T-helper 2 cell (primary cell): ENCODE measurements at regions not wholly inside any gene's neighbourhood (a gene's known extent, or its start where the extent isn't known, plus 50 kb on each side); places are given as distances from the start of the nearest gene placed in this dataset.
"Not testable (repeated sequence)": the region's sequence is repeated elsewhere in the genome, so short reads cannot be mapped to it uniquely, and the experiment has no call there.

Experiments used
- DNase-seq, 5 experiments: peaks; one replicate each; pipeline versions ENCODE4 v3.0.0 to v3.0.0-alpha.2; 2012 to 2022

- DNase-seq, result no peak
Measured at GRCh38 chr2:67571785-67572718, 174.9 kb downstream of the ETAA1 start.

- no peak for DNase-seq
Measured at GRCh38 chr2:67572721-67573435, 175.7 kb downstream of the ETAA1 start.

- DNase-seq, result no peak
Measured at GRCh38 chr2:67574230-67574629, 177.1 kb downstream of the ETAA1 start.

GRCh38 chr2:67576226-67576625 lies 179.1 kb downstream of the ETAA1 start:
- DNase-seq, result no peak

- DNase-seq, result no peak
Measured at GRCh38 chr2:67576991-67577390, 179.9 kb downstream of the ETAA1 start.

GRCh38 chr2:67579216-67579615 lies 182.1 kb downstream of the ETAA1 start:
- no peak for DNase-seq

GRCh38 chr2:67579806-67580205 lies 182.7 kb downstream of the ETAA1 start:
- DNase-seq, result no peak

- DNase-seq, result no peak
Measured at GRCh38 chr2:67581751-67582150, 184.6 kb downstream of the ETAA1 start.

GRCh38 chr2:67583185-67583584 lies 186.1 kb downstream of the ETAA1 start:
- DNase-seq, result no peak

- DNase-seq, result no peak
Measured at GRCh38 chr2:67585400-67585799, 188.3 kb downstream of the ETAA1 start.

GRCh38 chr2:67589121-67589520 lies 192.0 kb downstream of the ETAA1 start:
- not testable (repeated sequence) for DNase-seq

- not testable (repeated sequence) for DNase-seq
Measured at GRCh38 chr2:67594522-67594921, 197.4 kb downstream of the ETAA1 start.

GRCh38 chr2:67596871-67597270 lies 199.7 kb downstream of the ETAA1 start:
- DNase-seq, result no peak

GRCh38 chr2:67599561-67599960 lies 202.4 kb downstream of the ETAA1 start:
- DNase-seq, result no peak

- DNase-seq, result no peak
Measured at GRCh38 chr2:67600222-67600871, 203.2 kb downstream of the ETAA1 start.

- DNase-seq, result no peak
Measured at GRCh38 chr2:67600946-67601345, 203.8 kb downstream of the ETAA1 start.

GRCh38 chr2:67604360-67604759 lies 207.2 kb downstream of the ETAA1 start:
- DNase-seq, result no peak

GRCh38 chr2:67612576-67613042 lies 215.5 kb downstream of the ETAA1 start:
- no peak for DNase-seq

GRCh38 chr2:67613227-67613626 lies 216.1 kb downstream of the ETAA1 start:
- no peak for DNase-seq

- no peak for DNase-seq
Measured at GRCh38 chr2:67614454-67614853, 217.3 kb downstream of the ETAA1 start.

- DNase-seq, result no peak
Measured at GRCh38 chr2:67616749-67617148, 219.6 kb downstream of the ETAA1 start.

GRCh38 chr2:67619204-67619603 lies 222.1 kb downstream of the ETAA1 start:
- DNase-seq, result no peak

GRCh38 chr2:67623741-67624140 lies 226.6 kb downstream of the ETAA1 start:
- not testable (repeated sequence) for DNase-seq
